ENCODE measurements at regions not wholly inside any gene's neighbourhood (a gene's known extent, or its start where the extent isn't known, plus 50 kb on each side); places are given as distances from the start of the nearest gene placed in this dataset.

- TF ChIP-seq EZH2 (IDR thresholded peaks at IDR 0.05) (no peak), CTCF (IDR thresholded peaks at IDR 0.05) (no peak)
These were observed 57.4 kb downstream of the NUTM2E start for GRCh38 chr10:79883986-79884385.
